ENCODE measurements at regions not wholly inside any gene's neighbourhood (a gene's known extent, or its start where the extent isn't known, plus 50 kb on each side); places are given as distances from the start of the nearest gene placed in this dataset.
"Not testable (repeated sequence)": the region's sequence is repeated elsewhere in the genome, so short reads cannot be mapped to it uniquely, and the experiment has no call there.

DNA sequence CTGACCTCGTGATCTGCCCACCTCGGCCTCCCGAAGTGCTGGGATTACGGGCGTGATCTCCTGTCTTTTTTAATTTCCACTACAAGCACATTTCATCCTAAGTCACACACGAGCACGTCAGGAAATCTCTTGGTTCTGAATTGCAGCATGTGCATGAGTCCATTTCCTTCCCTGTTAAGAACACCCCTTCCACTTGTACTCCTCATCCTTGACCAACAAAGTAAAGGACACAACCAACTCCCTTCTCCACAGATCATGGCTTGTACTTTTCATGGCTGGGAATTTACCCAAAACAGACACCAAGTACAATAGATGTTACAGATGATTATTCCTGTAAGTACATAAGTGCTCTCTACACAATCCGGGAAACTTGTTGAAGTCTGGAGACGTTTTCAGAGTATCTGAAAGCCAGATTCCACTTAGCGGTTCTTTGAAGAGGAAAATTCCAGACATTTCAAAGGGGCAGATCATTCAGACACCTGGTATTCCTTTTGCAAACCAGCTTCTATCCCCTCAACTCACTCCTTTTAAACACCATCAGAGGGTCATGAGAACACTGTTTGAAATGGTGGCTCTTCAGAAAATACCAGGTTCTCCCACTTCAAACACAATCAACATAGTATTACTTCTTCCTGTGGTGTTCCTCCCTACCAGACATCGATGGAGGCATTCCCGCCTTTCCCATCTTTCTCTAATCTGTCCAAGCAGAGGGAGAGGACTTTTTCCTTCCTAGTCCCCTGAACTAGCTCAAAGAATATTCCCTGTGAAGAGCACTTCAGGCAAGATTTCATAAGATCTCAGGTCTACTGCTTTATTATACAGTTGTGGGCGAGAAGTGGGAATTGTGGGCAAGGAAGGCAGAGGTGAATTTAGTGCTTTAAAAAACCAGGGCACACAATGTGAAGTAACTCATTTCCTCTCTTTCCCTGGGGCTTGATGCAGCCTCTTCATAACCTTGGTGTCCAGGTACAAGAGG, 80.1 kb upstream of the TSC22D2 start:
- no peak for DNase-seq

DNA sequence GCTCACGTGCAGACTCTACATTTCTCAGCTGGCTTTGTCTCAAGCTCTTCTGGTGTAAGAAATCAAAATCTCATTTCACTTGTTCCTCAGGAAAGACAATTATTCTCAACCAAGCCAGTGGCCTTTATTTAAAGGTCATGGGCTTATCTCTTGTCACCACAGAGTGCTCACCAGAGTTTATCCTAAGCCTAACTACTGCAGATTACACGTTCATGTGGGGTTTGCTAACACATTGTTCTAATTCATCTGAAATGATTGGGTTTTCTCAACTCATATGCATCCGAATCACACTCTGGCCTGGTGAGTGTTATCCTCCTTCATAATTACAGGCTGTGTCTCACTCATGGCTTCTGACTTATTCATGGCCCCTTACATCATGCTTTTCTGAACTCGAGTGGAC, 83.3 kb upstream of the TSC22D2 start:
- no peak for DNase-seq

DNA sequence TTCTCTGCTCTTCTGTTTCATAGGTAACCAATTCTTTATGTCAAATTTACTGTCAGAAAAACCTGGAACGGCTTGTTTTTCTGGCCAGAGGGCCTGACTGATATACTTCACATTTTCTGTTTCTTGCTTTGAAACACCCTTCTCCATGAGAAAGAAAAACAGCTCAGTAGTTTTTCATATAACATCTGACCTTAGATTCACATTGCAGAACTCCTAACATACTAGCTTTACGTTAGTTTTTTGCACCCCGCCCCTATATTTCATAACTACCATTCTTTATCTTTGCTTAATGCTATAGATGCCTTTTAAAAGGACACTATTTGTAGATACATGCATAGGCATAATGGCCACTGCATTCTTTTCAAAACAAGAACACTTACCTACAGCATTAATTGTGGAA, 83.9 kb upstream of the TSC22D2 start:
- DNase-seq = no peak

DNA sequence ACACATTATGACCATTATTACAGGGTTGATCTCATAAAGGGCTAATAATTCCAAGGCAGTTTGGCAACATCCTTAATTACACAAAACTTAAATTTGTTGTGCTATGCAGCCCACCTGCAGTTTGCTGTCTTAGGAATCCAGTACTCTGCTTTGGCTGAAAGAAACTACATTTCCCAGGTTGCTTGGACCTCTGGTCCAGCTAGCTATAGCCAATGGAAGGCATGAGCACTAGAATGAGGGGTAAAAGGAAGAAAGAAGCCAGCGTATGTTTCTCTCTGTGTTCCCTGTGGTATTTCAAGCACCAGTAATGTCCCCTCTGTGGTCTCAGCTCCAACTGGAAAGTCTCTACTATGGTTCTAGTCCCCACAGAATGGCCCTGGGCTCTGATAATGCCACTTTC, 84.3 kb upstream of the TSC22D2 start:
- no peak for DNase-seq

DNA sequence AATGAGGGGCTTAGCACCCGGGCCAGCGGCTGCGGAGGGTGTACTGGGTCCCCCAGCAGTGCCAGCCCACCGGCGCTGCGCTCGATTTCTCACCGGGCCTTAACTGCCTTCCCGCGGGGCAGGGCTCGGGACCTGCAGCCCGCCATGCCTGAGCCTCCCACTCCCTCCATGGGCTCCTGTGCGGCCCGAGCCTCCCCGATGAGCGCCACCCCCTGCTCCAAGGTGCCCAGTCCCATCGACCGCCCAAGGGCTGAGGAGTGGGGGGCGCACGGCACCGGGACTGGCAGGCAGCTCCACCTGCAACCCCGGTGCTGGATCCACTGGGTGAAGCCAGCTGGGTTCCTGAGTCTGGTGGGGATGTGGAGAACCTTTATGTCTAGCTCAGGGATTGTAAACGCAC, 85.0 kb upstream of the TSC22D2 start:
- DNase-seq = not testable (repeated sequence)

DNA sequence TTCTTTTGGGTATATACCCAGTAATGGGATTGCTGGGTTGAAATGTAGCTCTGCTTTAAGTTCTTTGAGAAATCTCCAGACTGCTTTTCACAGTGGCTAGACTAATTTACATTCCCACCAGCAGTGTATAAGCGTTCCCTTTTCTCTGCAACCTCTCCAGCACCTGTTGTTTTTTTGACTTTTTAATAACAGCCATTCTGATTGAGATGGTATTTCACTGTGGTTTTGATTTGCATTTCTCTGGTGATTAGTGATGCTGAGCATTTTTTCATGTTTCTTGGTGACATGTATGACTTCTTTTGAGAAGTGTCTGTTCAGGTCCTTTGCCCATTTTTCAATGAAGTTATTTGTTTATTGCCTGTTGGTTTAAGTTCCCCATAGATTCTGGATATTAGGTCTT, 87.1 kb upstream of the TSC22D2 start:
- not testable (repeated sequence) for DNase-seq

DNA sequence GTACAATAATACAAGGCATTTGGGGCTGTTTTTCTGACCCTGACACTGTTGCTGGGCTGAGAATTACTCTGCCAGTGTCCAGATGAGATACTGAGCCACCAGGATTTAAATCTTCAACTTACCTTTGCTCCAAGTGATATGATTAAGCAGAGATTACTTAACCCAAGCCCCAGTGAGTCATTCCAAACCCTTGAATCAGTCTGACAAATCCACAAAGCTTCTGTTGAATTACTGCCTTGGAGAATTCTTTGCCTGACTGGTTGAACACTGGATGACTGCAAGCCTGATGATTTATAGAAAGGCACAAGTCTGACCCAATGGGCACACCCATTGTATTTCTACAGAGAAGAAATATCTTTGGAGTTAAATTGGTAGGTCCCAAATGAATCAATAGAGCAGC, 88.2 kb upstream of the TSC22D2 start:
- no peak for DNase-seq

DNA sequence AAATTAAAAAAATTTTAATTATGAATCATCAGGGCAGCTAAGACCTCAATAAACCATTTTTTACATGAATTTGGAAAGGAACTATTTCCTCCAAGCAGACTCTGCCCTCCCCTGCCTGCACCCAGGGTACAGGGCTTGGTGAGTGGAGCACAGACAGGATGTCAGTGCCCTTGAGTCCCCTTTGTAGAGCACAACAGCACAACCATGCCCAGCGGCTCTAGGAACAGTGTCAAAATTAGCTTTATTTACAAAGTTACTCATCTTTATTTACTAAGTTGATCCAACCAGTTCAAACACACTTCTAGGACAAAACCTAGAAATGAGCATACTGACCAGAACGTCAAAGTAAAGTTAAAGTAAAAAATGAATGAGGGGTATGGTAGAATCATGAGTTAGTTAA, 90.6 kb upstream of the TSC22D2 start:
- no peak for DNase-seq

DNA sequence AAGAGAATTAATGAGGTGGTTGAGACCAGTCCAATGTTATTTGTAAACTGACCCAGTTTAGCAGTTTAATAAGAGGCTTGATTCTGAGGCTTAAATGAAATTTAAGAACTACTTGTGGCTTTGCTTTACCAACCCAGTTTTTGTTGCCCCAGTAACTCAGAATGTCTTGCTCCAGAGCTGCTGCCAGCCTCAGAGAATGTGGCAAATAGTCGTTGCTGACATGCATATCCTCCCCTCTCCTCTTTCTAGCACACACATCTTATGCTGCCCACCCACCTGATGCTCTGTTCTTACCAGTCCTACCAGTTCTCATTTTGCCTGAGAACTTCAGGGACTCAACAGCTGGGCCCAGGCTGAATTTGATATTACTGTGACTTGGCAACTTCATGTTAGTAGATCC, 92.4 kb upstream of the TSC22D2 start:
- no peak for DNase-seq

DNA sequence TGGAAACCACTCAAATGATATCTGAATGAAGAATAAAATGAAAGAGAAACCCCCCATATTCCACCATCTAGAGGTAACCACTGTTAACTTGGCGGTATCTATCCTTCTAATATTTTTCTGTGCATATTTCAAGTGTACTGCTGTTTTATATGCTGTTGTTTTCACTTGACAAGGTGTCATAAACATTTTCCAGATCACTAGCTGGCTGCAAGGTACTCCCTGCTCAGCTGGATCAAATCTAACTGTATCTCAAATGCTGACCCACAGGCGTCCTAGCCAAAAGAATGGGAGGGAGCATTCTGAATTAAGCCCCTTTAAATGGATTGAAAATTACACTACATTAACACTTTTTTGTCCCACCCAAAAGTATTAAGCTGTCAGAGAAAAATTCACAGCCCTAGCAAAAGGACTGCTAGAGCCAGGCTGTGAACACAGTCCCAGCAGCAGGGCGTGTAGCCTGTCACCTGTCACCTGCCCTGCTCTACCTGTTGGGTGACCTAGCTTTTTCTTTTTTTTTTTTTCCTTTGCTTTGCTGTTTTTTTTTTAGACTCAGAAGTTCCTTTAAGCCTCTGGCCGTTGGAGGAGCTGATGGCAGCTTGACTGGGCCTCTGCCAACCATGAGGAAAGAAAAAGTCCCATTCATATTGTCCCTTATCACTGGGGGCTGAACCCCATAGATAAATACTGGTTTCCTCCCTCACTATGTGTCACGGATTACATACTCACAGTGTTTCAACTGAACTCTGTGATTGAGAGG, 93.7 kb upstream of the TSC22D2 start:
- DNase-seq = no peak

DNA sequence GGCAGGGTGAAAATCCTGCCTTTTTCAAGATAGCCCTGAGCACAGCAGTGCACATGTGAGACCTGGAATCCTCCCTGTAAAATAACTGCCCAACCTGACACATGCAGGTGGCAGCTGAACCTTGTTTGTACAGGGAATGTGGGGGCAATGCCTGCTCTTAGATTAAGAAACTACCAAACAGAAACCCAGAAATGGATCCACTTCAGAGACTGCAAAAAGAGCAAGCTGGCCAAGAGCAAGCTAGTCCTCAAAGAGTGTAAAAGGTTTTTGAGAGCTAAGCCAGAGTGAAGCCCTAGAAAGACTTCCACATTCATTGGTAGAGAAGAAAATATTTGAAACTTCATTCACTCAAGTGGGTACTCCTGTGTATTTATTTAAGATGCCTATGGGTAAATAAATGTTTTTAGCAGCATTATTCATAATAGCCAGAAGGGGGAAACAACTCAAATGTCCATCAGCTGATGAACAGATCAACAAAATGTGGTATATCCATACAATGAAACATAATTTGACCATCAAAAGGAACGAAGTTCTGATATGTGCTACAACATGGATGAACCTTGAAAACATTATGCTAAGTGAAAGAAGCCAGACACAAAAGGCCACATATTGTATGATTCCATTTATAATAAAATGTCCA, 96.0 kb upstream of the TSC22D2 start:
- DNase-seq = no peak

DNA sequence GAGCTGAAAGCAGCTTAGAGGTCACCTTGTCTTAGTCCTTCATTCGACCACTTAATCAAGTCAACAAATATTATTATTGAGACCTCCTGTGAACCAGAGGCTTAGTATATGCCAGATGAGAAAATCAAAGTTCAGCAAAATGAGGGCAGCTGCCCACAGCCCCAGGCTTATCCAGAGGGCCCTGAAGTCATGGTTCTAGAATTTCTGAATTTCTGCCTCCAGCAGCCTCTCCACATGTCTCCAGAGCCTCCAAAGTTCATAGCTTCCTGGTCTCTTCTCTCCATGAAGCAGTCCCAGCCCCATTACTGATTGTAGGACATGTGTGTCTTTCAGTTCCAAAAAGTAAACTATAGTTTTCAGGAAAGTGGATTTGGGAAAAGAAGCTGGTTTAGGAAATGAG, 96.9 kb upstream of the TSC22D2 start:
- DNase-seq = no peak

DNA sequence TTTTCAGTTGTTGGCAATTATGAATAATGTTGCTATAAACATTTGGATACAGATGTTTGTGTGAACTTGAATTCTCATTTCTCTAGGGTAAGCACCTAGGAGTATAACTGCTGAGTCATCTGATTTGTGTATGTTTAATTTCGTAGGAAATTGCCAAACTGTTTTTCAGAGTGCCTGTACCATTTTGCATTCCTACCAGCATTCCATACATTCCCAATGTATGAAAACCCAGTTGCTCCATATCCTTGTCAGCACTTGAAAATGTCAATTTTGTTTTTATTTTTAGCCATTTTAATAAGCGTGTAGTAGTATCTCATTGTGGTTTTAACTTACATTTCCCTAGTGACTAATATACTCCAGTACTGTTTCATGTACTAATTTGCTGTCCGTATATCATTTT, 98.5 kb upstream of the TSC22D2 start:
- no peak for DNase-seq

DNA sequence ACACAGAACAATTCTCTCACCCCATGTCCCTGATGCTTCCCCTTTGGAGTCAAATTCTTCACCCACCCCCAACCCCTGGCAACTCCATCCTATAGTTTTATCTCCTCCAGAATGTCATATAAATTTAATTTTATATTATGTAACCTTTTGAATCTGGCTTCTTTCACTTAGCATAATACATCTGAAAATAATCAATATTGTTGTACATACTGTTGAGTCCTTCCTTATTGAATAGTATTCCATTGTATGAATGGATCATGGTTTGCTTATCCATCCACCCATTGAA, 98.9 kb upstream of the TSC22D2 start:
- DNase-seq = no peak

DNA sequence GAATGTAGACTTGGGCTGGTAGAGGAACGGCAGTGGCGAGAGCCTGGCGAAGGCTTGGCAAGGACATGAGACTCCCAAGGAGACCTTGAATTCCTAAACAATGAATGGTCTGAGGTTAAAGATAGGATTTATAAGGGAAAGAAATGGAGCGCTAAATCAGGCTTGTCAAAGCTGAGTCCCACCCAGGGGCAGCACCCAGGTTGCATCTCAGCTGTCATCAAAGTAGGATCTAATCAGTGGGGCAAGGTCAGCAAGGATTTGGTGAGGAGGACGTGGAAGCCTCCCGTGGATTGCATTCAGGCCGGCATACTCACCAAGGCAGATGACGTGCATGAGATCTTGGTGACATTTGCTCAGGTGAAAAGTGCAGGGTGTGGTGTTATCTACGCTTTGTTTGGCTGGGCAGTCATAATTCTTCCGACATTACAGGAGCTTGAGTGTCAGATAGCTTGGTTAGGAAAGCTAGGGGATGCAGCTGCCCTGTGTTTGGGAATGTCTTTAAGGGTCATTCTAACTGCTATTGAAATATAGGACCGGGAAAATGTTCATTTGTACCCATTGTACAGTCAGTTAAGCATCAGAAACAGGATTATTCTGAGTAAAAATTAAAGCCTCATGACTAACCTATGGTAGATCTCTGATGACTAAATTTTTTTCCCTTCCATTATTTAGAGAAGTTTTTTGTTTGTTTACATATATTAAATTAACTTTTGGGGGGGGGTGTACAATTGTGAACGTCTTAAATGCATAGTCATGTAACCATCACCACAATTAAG, 99.4 kb upstream of the TSC22D2 start:
- no peak for DNase-seq

DNA sequence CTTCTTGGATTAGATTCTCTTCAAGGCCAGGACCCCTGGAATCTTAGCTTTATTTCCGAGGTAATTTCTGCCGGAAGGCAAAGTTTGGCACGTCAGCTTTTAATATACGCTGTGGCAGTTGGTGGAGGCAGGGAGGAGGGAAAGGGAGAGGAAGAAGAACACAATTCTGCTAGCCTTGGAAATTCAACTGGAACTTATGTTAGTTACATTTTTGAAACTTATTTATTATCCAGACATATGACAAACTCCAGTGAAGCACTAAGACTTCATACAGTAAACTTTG, 100.1 kb upstream of the TSC22D2 start:
- no peak for DNase-seq

DNA sequence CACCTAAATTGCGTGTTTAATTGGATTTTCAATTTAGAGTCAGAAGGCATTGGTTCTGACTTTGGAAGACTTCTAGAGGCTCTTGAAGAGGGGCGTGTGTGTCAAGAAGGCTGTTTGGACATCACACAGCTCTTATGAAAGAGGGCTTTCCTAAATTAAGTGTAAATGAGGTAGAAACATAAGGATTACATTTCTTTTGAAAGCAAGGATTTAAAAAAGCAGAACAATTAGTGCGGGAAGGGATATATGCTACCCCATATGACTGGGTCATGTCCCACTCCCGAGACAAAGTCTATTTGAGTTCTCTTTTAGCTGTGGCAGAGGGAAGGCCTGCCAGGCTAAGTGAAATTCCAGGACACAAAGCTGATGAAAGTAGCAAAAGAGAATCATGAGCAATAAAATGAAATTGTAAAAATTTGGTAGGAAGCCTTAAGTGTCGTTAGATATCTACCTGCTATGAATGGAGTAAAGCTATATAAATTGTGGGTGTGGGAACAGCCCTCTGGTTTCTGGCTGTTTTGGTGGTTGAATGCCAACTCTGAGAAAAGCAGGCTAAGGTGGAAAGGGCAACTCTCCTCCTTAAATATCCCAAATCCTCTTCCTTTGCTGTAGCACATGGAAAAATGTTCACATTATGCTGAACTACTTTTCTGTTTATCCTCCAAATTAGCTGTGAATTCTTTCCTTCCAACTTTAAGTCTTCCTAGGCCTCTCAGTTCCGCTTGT, 100.6 kb upstream of the TSC22D2 start:
- no peak for DNase-seq

DNA sequence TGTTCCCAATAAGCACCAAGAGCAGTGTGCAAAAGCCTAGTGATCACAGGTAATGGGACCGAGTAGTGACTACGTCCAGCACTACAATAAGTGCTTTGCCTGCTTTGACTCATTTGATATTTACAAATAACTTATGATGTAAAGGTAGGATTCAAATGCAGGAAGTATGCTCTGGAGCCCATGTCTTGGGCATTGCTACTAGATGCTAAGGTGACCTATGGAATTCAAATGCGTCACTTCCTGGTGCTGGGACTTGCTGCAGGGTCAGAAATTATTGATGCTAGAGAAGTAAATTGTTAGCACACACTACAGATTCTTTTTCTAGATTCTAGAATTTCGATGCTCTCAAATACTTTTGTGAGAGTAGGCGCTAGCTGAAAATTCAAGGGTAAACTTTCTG, 101.2 kb upstream of the TSC22D2 start:
- no peak for DNase-seq

DNA sequence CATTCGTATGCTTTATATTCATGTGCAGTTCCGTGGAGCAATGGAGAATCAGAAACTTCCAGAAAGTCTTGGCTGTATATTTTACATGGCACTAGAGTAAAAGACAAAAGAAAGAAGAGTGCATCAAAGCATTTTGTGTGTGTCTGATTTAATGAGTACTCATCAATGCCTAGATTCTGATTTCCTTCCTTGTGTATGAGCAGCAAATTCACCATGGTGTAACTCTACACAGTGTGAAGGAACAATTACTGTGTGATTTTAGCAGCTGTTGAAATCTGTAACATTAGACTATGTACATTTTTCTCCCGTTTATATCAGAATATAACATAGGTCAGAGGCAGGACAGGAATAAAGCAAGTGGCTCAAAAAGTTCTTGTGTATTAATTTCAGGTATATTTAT, 102.0 kb upstream of the TSC22D2 start:
- DNase-seq = no peak

DNA sequence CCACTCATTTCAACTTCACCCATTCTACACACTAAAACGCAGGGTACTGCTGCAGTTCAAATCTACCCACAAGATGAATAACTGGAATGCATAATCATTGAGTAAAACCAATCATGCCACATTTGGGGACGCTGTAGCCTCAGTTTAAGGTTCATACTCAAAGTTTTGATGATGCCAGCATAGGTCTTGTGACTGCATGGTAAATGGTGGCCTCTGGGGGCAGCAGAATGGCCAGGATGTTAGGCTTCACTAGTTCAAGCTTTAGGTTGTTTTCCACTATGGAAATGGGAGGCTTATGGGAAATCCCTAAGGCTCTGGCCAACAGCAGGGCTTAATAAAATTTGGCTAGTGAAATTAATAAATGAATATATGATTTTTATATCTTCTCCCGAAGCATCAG, 104.3 kb upstream of the TSC22D2 start:
- DNase-seq = no peak

DNA sequence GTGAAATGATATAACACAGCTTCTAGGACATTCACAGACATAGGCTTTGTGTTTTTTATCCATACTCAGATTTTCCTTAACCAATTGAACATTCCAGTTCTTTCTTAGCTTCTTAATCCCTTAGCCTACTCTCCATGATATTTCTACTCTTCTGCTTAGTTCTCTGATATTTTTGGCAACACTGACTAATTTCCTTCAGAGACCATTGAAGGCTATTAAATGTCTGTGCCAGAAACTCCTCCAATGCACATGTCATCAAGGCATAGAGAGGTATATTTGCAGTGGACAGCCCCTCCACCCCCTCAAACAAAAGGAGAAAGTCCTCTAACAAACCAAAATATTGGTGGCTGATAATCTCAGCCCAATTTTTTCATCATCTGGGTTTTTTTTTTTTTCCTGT, 105.9 kb upstream of the TSC22D2 start:
- no peak for DNase-seq

DNA sequence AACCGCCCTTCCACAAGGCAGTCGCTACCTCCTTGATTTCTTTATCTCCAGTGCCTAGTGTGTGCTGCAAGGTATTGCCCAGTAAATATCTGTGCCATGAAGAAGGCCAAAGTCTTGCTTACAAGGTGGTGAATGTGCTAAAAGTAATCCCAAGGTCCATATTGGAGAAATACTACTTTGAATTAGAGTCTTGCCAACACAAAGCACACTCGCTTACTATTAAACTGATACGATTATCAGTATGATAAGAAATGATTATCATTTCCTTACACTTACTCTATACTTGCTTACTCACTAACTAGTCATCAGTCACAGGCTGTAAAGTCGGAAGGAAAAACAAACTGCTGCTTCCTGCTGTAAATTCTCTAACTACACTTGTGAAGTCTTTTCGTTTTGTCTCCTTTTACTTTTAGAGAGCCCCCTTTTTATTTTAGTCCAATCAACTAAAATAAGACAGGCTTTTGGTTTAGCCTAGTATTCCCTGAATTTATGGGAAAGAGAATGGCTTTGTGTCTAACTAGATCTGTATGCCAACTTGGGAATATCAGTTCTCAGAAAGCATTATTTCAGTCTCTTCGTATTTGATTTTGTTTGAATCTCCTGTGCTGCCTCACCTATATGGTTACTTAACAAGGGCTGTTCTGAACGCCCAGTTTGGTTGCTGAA, 107.1 kb upstream of the TSC22D2 start:
- no peak for DNase-seq
